ENCODE measurements at regions not wholly inside any gene's neighbourhood (a gene's known extent, or its start where the extent isn't known, plus 50 kb on each side); places are given as distances from the start of the nearest gene placed in this dataset.

- DNase-seq (ENCODE audit: low spot score), result no peak
Measured at GRCh38 chr12:39047539-39048262, 142.3 kb upstream of the CPNE8 start.

DNA sequence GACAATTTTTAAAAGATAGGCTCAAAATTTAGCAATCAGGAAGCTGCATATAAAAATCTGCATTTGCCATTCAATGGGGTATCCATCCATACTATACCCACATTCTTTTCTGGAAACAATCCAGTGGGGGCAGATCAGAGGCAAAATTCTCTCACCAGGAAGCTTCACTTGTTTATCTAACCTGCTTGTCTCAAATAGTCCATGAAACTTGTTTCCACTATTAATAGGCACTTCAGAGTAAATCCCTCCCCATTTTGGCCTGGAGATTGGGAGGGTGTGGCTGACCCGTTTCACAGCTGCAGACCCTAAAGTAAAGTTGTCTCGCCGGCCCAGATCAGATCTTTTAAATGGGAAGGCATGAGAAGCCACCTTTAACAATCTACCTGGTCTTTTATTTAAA is 139.4 kb upstream of the CPNE8 start:
- DNase-seq (ENCODE audit: low spot score), result no peak

DNA sequence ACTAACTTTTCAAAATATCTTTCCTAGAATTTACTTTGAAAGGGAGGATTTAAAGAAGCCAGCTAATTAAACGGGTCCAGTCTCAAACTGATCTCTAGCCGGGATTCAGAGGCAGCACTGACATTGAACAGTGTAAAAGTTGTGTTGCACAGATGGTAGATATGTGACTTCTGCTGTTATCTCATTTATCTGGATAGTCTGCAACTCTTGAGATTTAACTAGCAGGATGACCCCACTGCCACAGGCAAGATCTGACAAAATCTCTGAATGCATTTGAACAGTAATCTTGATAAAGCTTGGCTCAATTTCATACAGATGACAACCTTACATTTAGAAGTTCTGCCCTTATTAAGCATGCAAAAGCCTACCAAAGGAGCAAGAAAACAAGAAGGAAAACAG is 138.0 kb upstream of the CPNE8 start:
- no peak for DNase-seq (ENCODE audit: low spot score)

DNA sequence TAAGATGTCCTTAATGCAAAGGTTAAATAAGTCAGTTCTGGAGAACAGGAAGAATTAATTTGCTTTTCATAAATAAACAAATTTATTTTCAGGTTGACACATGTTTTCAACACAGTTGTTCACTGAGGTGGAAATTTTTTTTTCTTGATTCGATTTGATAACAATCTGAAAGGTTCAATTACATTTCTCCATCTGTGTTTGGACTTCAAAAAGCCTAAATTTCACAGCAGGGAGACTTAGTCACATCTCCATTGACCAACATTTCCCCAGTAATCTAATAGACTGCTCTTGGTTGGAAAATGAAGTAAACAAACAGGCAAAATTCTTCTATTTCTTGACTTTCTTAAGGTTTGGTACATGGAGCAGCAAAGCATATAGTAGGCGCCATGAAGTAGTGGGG is 134.9 kb upstream of the CPNE8 start:
- no peak for DNase-seq (ENCODE audit: low spot score)

DNA sequence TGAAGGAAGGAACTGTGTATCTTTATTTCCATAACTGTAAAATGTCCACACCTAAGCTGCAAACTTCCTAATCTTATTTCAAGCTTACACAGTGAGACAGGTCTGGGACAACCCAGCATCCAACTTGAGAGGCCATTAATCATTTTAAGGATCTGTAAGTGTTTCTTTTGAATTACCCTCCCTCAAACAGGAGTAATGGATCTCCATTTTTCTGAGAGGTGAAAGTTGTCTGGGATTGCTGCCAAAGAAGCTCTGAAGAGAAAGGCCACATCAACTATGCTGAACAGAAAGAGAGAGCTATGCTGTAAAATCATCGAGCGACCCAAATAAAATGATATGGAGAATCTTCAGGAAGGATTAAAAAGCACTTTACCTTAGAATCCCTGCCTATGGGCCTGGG is 131.7 kb upstream of the CPNE8 start:
- DNase-seq (ENCODE audit: low spot score), result no peak

GRCh38 chr12:39036105-39036504 is 130.7 kb upstream of the CPNE8 start:
- DNase-seq (ENCODE audit: low spot score), result no peak

GRCh38 chr12:39033782-39034181 is 128.4 kb upstream of the CPNE8 start:
- DNase-seq (ENCODE audit: low spot score), result no peak

DNA sequence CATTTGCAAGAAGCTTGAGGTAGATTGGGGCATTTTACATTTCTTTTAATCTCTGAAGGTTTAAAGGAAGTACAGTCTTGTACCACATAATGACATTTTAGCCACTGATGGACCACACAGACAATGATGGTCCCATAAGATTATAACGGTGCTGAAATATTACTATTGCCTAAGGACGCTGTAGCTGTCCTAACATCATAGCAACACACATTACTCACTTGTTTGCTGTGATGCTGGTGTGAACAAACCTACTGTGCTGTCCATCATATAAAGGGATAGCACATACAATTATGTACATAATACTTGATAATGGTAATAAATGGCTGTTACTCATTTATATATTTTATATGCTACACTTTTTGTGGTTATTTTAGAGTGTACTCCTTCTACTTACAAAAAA is 127.1 kb upstream of the CPNE8 start:
- DNase-seq (ENCODE audit: low spot score), result no peak

DNA sequence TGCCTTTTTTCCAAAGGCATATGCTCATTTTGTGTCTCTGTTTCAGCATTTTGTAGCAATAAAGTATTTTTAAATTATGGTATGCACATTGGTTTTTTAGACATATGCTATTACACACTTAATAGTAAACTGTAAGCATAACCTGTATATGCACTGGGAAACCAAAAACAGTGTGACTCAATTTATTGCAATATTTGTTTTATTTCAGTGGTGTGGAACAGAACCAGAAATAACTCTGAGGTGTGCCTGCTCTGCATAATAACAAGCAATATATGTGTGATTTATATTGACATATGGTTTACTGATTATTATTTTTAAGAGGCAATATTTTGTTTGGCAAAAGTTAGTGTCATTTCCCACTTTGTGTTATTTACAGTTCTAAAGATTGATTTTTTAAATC is 126.6 kb upstream of the CPNE8 start:
- DNase-seq (ENCODE audit: low spot score), result no peak

- DNase-seq (ENCODE audit: low spot score), result no peak
Measured at GRCh38 chr12:39028382-39028781, 123.0 kb upstream of the CPNE8 start.

- DNase-seq (ENCODE audit: low spot score), result no peak
Measured at GRCh38 chr12:39012870-39013269, 107.5 kb upstream of the CPNE8 start.

DNA sequence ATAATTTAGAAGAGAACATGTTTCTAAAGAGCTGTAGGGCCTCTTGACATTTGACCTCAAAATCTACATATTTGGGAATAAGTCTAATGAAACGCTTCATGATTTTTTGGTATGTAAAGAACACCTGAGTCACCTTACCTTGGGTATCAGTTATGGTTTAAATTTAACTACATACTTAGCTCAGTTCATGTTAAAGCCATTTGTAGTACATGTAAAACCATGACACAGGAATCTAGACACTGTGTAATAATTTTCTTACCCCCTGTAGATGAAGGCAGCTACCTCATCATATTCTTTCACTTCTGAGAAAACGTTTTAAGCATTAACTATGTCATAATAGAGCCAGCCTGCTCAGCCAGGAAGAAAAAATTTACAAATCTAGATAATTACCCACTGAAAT is 105.8 kb upstream of the CPNE8 start:
- DNase-seq (ENCODE audit: low spot score), result no peak

- DNase-seq (ENCODE audit: low spot score), result no peak
Measured at GRCh38 chr12:39010406-39010805, 105.0 kb upstream of the CPNE8 start.

DNA sequence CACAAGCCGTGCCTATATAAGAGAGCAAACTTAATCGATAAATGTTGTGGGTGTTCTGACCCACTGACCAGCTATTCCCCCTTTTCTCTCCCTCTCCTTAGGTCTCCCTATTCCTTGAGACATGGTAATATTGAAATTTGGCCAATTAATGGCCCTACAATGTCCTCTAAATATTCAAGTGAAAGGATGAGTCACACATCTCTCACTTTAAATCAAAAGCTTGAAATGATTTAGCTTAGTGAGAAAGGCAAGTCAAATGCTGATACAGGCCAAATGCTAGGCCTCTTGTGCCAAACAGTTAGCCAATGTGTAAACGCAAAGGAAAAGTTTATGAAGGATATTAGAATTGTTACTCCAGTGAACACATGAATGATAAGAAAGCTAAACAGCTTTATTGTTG is 102.2 kb upstream of the CPNE8 start:
- no peak for DNase-seq (ENCODE audit: low spot score)

GRCh38 chr12:39006286-39006685 is 100.9 kb upstream of the CPNE8 start:
- DNase-seq (ENCODE audit: low spot score), result no peak

DNA sequence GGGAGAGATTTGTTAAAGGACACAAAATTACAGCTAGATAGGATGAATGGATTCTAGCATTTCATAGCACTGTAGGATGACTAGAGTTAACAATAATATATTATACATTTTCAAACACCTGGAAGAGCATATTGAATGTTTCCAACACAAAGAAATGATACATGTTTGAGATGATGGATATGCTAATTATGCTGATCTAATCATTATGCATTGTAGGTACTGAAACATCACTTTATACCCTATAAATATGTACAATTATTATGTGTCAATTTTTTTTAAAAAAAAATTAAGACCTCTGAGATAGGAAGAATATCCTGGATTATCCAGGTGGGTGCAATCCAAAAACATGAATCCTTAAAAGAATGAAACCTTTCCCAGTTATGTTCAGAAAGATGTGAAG is 100.3 kb upstream of the CPNE8 start:
- no peak for DNase-seq (ENCODE audit: low spot score)

GRCh38 chr12:39003541-39004155 is 98.3 kb upstream of the CPNE8 start:
- no peak for DNase-seq (ENCODE audit: low spot score)

DNA sequence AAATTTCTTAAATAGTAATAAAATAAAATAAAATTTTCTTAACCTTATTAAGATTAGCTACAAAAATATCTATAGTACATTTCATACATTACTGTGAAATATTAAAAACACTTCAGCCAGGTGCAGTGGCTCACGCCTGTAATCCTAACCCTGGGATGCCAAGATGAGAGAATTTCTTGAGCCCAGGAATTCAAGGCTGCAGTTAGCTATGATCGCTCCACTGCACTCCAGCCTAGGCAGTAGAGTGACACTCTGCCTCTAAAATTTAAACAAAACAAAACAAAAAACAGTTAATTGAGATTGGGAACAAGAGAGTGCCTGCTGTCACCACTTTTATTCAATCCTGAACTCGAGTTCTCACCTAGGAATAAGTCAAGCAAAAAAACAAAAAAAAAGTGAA is 95.0 kb upstream of the CPNE8 start:
- no peak for DNase-seq (ENCODE audit: low spot score)

DNA sequence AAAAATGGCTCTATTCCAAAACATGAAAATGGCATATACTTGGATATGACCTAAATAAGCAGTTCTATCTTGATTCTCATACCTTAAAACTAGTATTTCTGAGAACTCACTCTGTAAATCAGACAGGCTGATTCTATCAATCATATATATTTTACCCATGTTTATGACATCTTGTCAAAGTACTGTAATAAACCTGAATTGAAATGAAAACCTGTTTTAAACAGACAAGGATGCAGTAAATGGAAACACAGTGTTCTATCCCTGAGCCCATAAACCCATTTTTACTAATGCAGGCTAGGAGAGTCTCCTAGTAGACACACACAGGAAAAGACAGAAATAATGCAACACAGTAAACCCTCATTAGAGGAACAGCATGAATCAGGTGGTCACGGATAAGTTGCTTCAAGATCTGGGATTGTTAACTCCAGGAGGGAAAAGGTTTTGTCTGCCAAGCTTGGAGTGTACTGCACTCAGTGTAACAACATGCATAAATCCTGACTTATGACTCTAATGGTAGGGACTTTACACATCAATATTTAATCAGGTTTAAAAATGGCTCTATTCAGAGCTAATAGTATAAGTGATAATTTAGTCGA is 93.6 kb upstream of the CPNE8 start:
- DNase-seq (ENCODE audit: low spot score), result no peak

DNA sequence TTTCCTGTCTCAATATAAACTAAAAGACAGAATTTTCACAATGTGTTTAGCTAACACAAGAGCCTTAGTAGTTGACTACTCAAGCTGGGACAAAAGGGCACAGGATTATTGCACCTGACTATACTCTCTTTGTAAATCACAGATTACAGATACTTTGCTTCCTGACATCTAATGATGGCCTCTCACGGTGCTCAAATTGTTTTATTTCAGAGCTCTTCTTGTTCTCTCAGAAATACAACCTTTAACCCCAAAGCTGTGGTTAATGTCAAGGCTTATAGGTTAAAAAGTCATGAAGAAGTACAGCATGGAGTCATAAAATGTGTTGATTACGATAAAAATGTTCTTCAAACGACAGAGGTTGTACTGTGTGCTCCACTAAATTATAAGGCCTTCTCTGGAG is 89.9 kb upstream of the CPNE8 start:
- no peak for DNase-seq (ENCODE audit: low spot score)

DNA sequence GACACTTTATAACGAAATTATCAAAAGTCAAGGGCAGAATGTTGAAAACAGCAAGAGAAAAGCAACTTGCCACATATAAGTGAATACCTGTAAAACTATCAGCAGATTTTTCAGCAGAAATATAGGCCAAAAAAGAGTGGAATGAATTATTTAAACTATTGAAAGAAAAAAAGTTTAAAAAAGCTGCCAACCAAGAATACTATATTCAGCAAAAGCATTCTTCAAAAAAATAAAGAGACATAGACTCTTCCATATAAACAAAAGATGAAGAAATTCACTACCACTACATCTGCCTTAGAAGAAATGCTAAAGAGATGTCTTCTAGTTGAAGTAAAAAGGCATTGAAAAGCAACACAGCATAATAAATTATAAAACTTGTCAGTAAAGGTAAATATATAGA is 80.6 kb upstream of the CPNE8 start:
- no peak for DNase-seq (ENCODE audit: low spot score)

- DNase-seq (ENCODE audit: low spot score), result no peak
Measured at GRCh38 chr12:38984388-38984787, 79.0 kb upstream of the CPNE8 start.

DNA sequence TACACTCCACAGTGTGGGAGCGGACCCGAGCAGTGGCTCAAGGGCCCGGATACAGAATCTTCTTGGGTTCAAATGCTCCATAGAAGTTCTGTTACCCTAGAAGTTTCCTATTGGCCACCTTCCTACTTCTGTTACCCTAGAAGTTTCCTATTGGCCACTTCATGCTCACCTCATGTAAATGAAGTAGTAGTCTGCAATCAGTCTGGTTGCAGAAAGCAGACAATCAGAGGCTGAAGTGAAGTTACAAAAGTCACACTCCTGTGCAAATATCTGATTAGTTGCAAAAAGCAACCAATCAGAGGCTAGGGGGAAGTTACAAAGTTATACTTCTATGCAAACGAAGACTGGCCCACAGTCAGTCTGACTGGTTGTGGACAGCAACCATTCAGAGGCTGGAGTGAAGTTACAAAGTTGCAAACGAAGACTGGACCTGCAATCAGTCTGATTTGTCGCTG is 77.8 kb upstream of the CPNE8 start:
- no peak for DNase-seq (ENCODE audit: low spot score)

- DNase-seq (ENCODE audit: low spot score), result no peak
Measured at GRCh38 chr12:38977132-38977531, 71.7 kb upstream of the CPNE8 start.
